LNCAP (cell line): ENCODE measurements at regions not wholly inside any gene's neighbourhood (a gene's known extent, or its start where the extent isn't known, plus 50 kb on each side); places are given as distances from the start of the nearest gene placed in this dataset.

ENCODE experiments used
- TF ChIP-seq, protein P1 (sequence below): fragments of 450-650 bp; IDR thresholded peaks from 2 replicates; pipeline ENCODE4 v1.5.1; 2017; ENCODE audit warnings: mild to moderate bottlenecking

DNA sequence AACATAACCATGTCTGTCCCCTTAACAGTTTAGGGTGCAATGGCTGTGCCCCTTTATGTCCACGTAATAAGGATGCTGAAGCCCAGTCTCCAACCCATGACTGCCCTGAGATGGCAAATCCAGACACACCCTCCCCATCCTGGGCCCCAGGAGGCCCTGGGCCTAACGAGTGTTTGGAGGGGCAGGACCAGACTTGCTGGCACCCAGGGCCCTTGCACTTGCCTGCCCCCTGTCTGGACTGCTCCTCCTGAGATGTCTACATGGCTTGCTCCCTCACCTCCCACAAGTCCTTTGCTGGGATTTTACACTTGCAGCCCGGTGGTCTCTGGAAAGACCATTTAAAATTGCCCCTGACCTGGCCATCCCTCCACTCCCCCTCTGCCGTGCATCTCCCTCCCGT, 132.2 kb upstream of the NECTIN1 start:
- TF ChIP-seq, protein P1, sequence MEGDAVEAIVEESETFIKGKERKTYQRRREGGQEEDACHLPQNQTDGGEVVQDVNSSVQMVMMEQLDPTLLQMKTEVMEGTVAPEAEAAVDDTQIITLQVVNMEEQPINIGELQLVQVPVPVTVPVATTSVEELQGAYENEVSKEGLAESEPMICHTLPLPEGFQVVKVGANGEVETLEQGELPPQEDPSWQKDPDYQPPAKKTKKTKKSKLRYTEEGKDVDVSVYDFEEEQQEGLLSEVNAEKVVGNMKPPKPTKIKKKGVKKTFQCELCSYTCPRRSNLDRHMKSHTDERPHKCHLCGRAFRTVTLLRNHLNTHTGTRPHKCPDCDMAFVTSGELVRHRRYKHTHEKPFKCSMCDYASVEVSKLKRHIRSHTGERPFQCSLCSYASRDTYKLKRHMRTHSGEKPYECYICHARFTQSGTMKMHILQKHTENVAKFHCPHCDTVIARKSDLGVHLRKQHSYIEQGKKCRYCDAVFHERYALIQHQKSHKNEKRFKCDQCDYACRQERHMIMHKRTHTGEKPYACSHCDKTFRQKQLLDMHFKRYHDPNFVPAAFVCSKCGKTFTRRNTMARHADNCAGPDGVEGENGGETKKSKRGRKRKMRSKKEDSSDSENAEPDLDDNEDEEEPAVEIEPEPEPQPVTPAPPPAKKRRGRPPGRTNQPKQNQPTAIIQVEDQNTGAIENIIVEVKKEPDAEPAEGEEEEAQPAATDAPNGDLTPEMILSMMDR, result no peak

DNA sequence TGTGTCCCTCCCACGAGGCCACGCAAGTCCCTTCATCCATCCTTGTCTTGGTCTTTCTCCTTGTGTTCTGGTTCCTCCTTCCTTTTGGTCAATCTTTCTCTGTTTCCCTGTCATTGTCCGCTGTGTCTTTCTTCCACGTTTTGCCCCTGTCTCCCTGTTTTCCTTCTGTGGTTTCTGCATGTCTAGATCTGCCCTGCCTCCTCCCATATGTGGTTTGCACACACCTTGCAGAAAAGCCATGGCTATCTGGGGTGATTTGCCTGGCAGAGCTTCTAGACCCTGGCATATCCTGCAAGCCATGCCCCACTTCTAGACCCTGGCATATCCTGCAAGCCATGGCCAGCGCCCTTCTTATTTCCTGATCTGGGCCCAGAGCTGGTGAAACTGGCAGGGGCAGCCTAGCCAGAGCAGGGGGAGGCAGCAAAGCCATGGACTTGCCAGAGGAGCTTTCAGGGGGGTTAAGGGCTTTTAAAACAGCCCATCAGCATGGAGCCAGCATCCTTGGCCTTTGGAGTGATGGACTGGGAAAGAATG, 131.6 kb upstream of the NECTIN1 start:
- TF ChIP-seq, protein P1, result no peak

DNA sequence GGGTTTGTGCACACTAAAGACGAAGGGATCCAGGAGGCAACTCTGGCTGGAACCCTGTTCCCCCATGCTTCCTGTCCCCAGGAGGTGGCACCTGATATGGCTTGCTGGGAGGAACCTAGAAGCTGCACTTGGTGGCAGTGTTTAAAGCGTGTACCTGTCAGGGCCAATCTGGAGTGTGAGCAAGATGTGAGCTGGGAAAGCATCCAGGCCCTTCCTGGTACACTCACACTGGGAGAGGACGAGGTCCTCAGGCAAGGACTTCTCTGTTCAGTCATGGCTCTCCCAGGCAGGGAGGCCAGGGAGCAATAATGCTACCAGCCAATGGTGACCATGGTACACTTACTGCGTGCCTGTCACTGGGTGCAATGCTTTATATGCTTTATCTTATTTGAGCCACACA, 130.7 kb upstream of the NECTIN1 start:
- TF ChIP-seq, protein P1, result no peak

DNA sequence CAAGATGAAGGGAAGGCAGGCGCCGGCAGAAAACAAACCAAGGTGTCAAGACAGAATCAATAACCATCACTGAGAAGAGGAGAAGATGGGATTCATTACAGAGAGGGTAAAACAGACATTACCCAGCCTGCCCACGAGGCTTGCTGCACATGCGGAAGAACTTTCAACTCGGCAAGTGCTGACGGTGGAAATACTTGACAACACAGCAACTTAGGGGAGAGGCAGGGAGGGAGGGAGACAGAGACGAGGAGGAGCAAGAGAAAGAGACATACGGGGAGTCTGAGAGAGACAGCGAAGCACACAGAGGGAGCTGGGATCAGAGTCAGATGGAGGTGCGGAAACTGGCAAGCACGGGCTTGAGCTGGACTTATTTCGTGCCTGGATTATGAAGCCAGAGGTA, 129.3 kb upstream of the NECTIN1 start:
- TF ChIP-seq, protein P1, result no peak

DNA sequence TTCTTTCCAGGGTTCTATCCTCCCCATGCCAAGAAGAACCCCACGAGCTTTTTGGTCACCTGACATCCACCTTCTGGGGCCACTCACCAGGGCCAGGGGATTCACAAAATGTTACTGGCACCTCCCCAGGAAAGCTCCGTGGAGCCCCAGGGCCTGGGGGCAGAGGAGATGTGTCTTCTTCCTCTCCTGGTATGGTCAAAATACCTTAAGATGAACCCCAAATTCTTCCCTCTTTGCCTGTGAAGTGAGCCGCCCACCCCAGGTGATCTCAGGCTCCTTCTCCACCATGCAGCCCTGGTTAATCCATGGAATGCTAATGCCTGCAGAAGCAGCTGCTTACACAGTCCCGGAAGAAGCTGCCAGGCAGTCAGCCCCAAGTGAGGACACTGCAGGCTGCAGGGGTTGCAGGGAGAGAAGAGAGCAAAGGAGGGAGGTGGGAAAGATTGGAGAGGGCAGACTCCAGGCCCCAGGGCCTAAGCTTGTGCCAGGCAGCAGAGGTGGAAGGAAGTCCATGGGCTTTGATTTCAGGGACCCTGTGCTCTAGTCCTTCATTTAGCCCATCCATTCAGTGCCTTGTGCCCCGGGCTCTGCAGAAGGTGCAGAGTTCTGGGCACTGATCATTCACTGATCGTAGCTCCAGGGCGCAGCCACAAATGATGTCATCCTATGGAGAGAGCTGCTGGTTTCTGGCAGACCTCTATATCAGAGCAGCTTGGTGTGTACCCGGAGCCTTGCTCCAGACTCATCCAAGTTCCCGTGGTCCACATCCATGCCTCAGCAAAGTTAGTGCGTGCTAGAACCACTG, 127.9 kb upstream of the NECTIN1 start:
- TF ChIP-seq, protein P1, result no peak

DNA sequence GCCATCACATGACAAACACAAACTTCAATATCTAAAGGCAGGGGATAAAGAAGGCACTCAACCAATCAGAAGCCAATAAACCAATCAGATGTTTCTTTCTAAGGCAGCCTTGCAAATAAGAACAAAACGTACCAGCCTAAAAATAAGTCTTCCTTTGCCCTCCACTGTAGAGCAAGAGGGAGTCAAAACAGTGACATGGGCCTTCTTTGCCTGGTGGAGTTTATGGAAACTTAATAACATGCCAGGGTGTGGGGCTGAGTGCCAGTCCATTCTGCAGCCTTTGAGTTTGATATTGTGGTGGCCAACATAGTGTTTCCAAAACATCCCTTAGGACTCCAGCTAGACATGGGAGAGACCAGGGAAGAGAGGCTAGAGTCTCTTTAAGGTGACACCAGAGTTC, 126.1 kb upstream of the NECTIN1 start:
- TF ChIP-seq, protein P1, result no peak

DNA sequence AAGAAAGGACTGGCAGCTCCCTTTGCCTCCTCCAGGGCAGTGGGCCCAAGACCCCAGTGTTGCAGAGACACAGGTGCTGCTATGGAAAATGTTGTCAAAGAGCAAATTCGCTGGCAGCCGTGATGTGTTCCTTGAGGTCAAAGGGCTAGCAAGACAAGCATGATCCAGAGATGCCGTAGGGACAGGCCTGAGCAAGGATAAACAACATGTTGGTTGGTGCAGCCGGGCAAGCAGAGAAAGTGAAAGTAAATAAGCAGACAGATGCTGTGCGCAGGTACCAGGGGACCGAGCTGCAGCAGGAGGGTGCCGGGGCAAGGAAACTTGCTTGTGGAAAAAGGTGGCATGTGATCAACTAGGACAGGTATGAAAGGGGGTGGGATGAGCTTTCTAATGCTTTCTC, 125.5 kb upstream of the NECTIN1 start:
- TF ChIP-seq, protein P1, result no peak
